ENCODE measurements at regions not wholly inside any gene's neighbourhood (a gene's known extent, or its start where the extent isn't known, plus 50 kb on each side); places are given as distances from the start of the nearest gene placed in this dataset.

GRCh38 chr1:198966519-198966918 lies 327.7 kb downstream of the PTPRC start:
- ChIA-PET CTCF (interaction anchor here (1.3 kb wide), 1 partner anchor 17 kb away, joined by 3 read pairs; no protein-coding TSS in a partner anchor), POLR2A (no interaction called here)
- DNase-seq (ENCODE audit: low read depth, low spot score) = no peak
- no peak overlapping the region for H3K4me3 ChIP-seq (ENCODE audit: low read depth, low read length)
- no peak for TF ChIP-seq CTCF (IDR thresholded peaks at IDR 0.05; ENCODE audit: insufficient read depth, low read length, missing control alignments)

GRCh38 chr1:198967566-198967965 lies 328.7 kb downstream of the PTPRC start:
- POLR2A ChIA-PET = no interaction called here
- H3K4me3 ChIP-seq (ENCODE audit: low read depth, low read length) = no peak overlapping the region

GRCh38 chr1:198968866-198969265 lies 330.0 kb downstream of the PTPRC start:
- ChIA-PET POLR2A (no interaction called here), CTCF (interaction anchor here (1.0 to 1.5 kb wide), 2 partner anchors 15 to 144 kb away, joined by 3 to 4 read pairs; no protein-coding TSS in a partner anchor)
- TF ChIP-seq CTCF (IDR thresholded peaks at IDR 0.05; ENCODE audit: insufficient read depth, low read length, missing control alignments) = no peak
- no peak overlapping the region for H3K4me3 ChIP-seq (ENCODE audit: low read depth, low read length)
- no peak for DNase-seq (ENCODE audit: low read depth, low spot score)

More at GRCh38 chr1:198967566-198967965, 328.7 kb downstream of the PTPRC start:
- DNase-seq (ENCODE audit: low read depth, low spot score) = no peak
- no peak for TF ChIP-seq CTCF (IDR thresholded peaks at IDR 0.05; ENCODE audit: insufficient read depth, low read length, missing control alignments)
- CTCF ChIA-PET = no interaction called here

- ChIA-PET POLR2A (no interaction called here), CTCF (no interaction called here)
- no peak for TF ChIP-seq CTCF (IDR thresholded peaks at IDR 0.05; ENCODE audit: insufficient read depth, low read length, missing control alignments)
- DNase-seq (ENCODE audit: low read depth, low spot score) = no peak
- no peak overlapping the region for H3K4me3 ChIP-seq (ENCODE audit: low read depth, low read length)
These were observed 331.1 kb downstream of the PTPRC start for GRCh38 chr1:198969981-198970380.

GRCh38 chr1:198970916-198971315 lies 332.1 kb downstream of the PTPRC start:
- POLR2A ChIA-PET = no interaction called here
- no peak overlapping the region for H3K4me3 ChIP-seq (ENCODE audit: low read depth, low read length)
- no peak for DNase-seq (ENCODE audit: low read depth, low spot score)
- CTCF ChIA-PET = no interaction called here
- no peak for TF ChIP-seq CTCF (IDR thresholded peaks at IDR 0.05; ENCODE audit: insufficient read depth, low read length, missing control alignments)

- no peak for TF ChIP-seq CTCF (IDR thresholded peaks at IDR 0.05; ENCODE audit: insufficient read depth, low read length, missing control alignments)
- POLR2A ChIA-PET = no interaction called here
- no peak for DNase-seq (ENCODE audit: low read depth, low spot score)
- no peak overlapping the region for H3K4me3 ChIP-seq (ENCODE audit: low read depth, low read length)
- CTCF ChIA-PET = no interaction called here
These were observed 339.1 kb downstream of the PTPRC start for GRCh38 chr1:198977909-198978308.

Data from AG04449 (cell line).